Neural progenitor cell (in vitro differentiated cells): ENCODE measurements at regions not wholly inside any gene's neighbourhood (a gene's known extent, or its start where the extent isn't known, plus 50 kb on each side); places are given as distances from the start of the nearest gene placed in this dataset.

Source experiments
- CTCF ChIP-seq: fragments of 200-600 bp; sonication (generic); IDR thresholded peaks from 2 replicates; pipeline ENCODE4 v1.5.1; 2017; ENCODE audit warnings: antibody characterized with exemption, mild to moderate bottlenecking
- EZH2 ChIP-seq: fragments of 200-600 bp; sonication (generic); IDR thresholded peaks from 2 replicates; pipeline ENCODE4 v1.6.1; 2017; ENCODE audit warnings: antibody characterized with exemption, mild to moderate bottlenecking, moderate library complexity
- EZH2phosphoT487 ChIP-seq: fragments of 200-600 bp; sonication (generic); IDR thresholded peaks from 2 replicates; pipeline ENCODE4 v1.6.1; 2017; ENCODE audit warnings: antibody characterized with exemption

GRCh38 chr2:186209532-186209931 lies 276.5 kb upstream of the ZC3H15 start:
- TF ChIP-seq CTCF = no peak
- TF ChIP-seq EZH2 = no peak
- TF ChIP-seq EZH2phosphoT487 = no peak
